OCI-LY7 (cell line): ENCODE measurements at regions not wholly inside any gene's neighbourhood (a gene's known extent, or its start where the extent isn't known, plus 50 kb on each side); places are given as distances from the start of the nearest gene placed in this dataset.

ENCODE experiments used
- BruUV-seq: library from RNA; stranded (reverse); fragments of 400-500 nt; replicated peaks from 2 replicates; lab custom pipeline; 2021; lab: Mats Ljungman, UMichigan
- CTCF ChIA-PET: fragments of 300-600 bp; sonication (Branson Sonifier 250); formaldehyde crosslinking; loops from one replicate; lab custom pipeline; 2022; ENCODE audit warnings: antibody characterized with exemption; ENCODE audit not compliant: unreplicated experiment; lab: Charles Lee
- POLR2A ChIA-PET: fragments of 300-600 bp; sonication (Branson Sonifier 250); formaldehyde crosslinking; loops from one replicate; lab custom pipeline; 2022; ENCODE audit warnings: antibody characterized with exemption; lab: Charles Lee
- DNase-seq: peaks from one replicate; pipeline ENCODE4 v3.0.0-alpha.2; 2015; ENCODE audit warnings: low spot score
- H2AFZ ChIP-seq: fragments of 200-600 bp; sonication (generic), shearing (Covaris generic); 2 replicates; pipeline ENCODE4 v1.6.1; 2014; ENCODE audit warnings: mild to moderate bottlenecking, antibody characterized with exemption, low read length, moderate library complexity
- H3K27ac ChIP-seq: fragments of 200-600 bp; sonication (generic); 2 replicates; pipeline ENCODE4 v1.5.1; 2014; ENCODE audit warnings: mixed run types, low read depth, mild to moderate bottlenecking, moderate library complexity, low read length, inconsistent platforms; ENCODE audit not compliant: poor library complexity, severe bottlenecking
- H3K36me3 ChIP-seq: fragments of 200-600 bp; sonication (generic); 2 replicates; pipeline ENCODE4 v1.6.1; 2014; ENCODE audit warnings: mild to moderate bottlenecking, antibody characterized with exemption, low read length, moderate library complexity, mixed read lengths; ENCODE audit not compliant: insufficient read depth
- H3K4me1 ChIP-seq: fragments of 200-600 bp; sonication (generic); 2 replicates; pipeline ENCODE4 v1.5.1; 2014; ENCODE audit warnings: mild to moderate bottlenecking, low read length; ENCODE audit not compliant: insufficient read depth, poor library complexity, severe bottlenecking
- H3K4me2 ChIP-seq: fragments of 200-600 bp; sonication (generic); 2 replicates; pipeline ENCODE4 v1.6.1; 2014; ENCODE audit warnings: mild to moderate bottlenecking, low read length
- H3K4me3 ChIP-seq: fragments of 200-600 bp; sonication (generic); 2 replicates; pipeline ENCODE4 v1.5.1; 2014; ENCODE audit warnings: mild to moderate bottlenecking, low read depth, low read length; ENCODE audit not compliant: poor library complexity, severe bottlenecking
- H3K79me2 ChIP-seq: fragments of 200-600 bp; sonication (generic); 2 replicates; pipeline ENCODE4 v1.6.1; 2016; ENCODE audit warnings: low read depth, mild to moderate bottlenecking, low read length, moderate library complexity, mixed read lengths; ENCODE audit not compliant: insufficient read depth
- H3K9me2 ChIP-seq: fragments of 200-600 bp; sonication (generic); 2 replicates; pipeline ENCODE4 v1.6.1; 2016; ENCODE audit warnings: mild to moderate bottlenecking, low read length, mixed read lengths; ENCODE audit not compliant: insufficient read depth
- H3K9me3 ChIP-seq: fragments of 200-600 bp; sonication (generic); 2 replicates; pipeline ENCODE4 v1.6.1; 2014; ENCODE audit warnings: mild to moderate bottlenecking, mixed run types, low read length, mixed read lengths
- H4K20me1 ChIP-seq: fragments of 200-600 bp; sonication (generic); 2 replicates; pipeline ENCODE4 v1.6.1; 2014; ENCODE audit warnings: mild to moderate bottlenecking, antibody characterized with exemption, low read length, moderate library complexity, mixed read lengths; ENCODE audit not compliant: insufficient read depth
- CTCF ChIP-seq: fragments of 200-600 bp; sonication (generic); conservative IDR thresholded peaks from 2 replicates; pipeline ENCODE4 v1.5.1; 2014; ENCODE audit warnings: mild to moderate bottlenecking, antibody characterized with exemption, low read length, moderate library complexity, mixed read lengths
- EZH2phosphoT487 ChIP-seq: fragments of 200-600 bp; sonication (generic); IDR thresholded peaks from 2 replicates; pipeline ENCODE4 v1.6.1; 2018; ENCODE audit warnings: low read depth, borderline replicate concordance, mild to moderate bottlenecking, mixed run types, antibody characterized with exemption, low read length, moderate library complexity, mixed read lengths
- intact Hi-C: fragments of 100-400 bp; cut with micrococcal nuclease; formaldehyde crosslinking; loops from one replicate; pipeline ENCODE4 v1.10.0; 2022; ENCODE audit not compliant: unreplicated experiment

- no peak overlapping the region for H2AFZ ChIP-seq
- no peaks in the 10 kb centered on the region for H3K4me1 ChIP-seq
- intact Hi-C loops, result no loop called here
- no peak for TF ChIP-seq EZH2phosphoT487
- no peak for TF ChIP-seq CTCF
- H4K20me1 ChIP-seq, result no peaks in the 10 kb centered on the region
- H3K79me2 ChIP-seq, result no peaks in the 10 kb centered on the region
- H3K4me2 ChIP-seq, result no peak overlapping the region
- H3K27ac ChIP-seq, result no peak overlapping the region
- ChIA-PET POLR2A (interaction anchor here (2.2 kb wide), 1 partner anchor 10 kb away, joined by 6 read pairs; no protein-coding TSS in a partner anchor), CTCF (no interaction called here)
- no peak for DNase-seq
- no peaks in the 10 kb centered on the region for H3K36me3 ChIP-seq
- H3K4me3 ChIP-seq, result no peak overlapping the region
- no peaks in the 10 kb centered on the region for H3K9me2 ChIP-seq
- no peaks in the 10 kb centered on the region for H3K9me3 ChIP-seq
- BruUV-seq, result no TSS peak
These were observed 125.4 kb upstream of the DAB1 start for GRCh38 chr1:57549300-57549699.

- Histone ChIP-seq H3K79me2 (no peaks in the 10 kb centered on the region), H3K9me2 (no peaks in the 10 kb centered on the region), H3K4me1 (no peaks in the 10 kb centered on the region), H3K36me3 (no peaks in the 10 kb centered on the region), H4K20me1 (no peaks in the 10 kb centered on the region), H3K4me3 (no peak overlapping the region), H3K9me3 (no peaks in the 10 kb centered on the region), H2AFZ (no peak overlapping the region), H3K27ac (no peak overlapping the region), H3K4me2 (no peak overlapping the region)
- no peak for DNase-seq
- BruUV-seq, result no TSS peak
- TF ChIP-seq EZH2phosphoT487, result no peak
- TF ChIP-seq CTCF, result no peak
- CTCF ChIA-PET, result no interaction called here
- intact Hi-C loops, result no loop called here
- POLR2A ChIA-PET, result interaction anchor here (2.2 kb wide), 1 partner anchor 7 kb away, joined by 6 read pairs; no protein-coding TSS in a partner anchor
These were observed 122.9 kb upstream of the DAB1 start for GRCh38 chr1:57546549-57547330.

GRCh38 chr1:57544345-57544744 lies 120.5 kb upstream of the DAB1 start:
- no peak for TF ChIP-seq CTCF
- no peak for TF ChIP-seq EZH2phosphoT487
- DNase-seq, result no peak
- Histone ChIP-seq H3K4me3 (no peak overlapping the region), H2AFZ (no peak overlapping the region), H3K79me2 (no peaks in the 10 kb centered on the region), H3K9me2 (no peaks in the 10 kb centered on the region), H4K20me1 (no peaks in the 10 kb centered on the region), H3K9me3 (no peaks in the 10 kb centered on the region), H3K4me1 (no peaks in the 10 kb centered on the region), H3K36me3 (no peaks in the 10 kb centered on the region), H3K27ac (no peak overlapping the region), H3K4me2 (no peak overlapping the region)
- ChIA-PET CTCF (no interaction called here), POLR2A (no interaction called here)
- intact Hi-C loops, result no loop called here
- BruUV-seq, result no TSS peak
